GM19372 (cell line): ENCODE measurements at regions not wholly inside any gene's neighbourhood (a gene's known extent, or its start where the extent isn't known, plus 50 kb on each side); places are given as distances from the start of the nearest gene placed in this dataset.

Experiments
- ATAC-seq: cut with Tn5 transposase; IDR thresholded peaks from one replicate; pipeline ENCODE4 v1.9.1; 2021; ENCODE audit warnings: mild to moderate bottlenecking, low read depth, moderate library complexity; ENCODE audit not compliant: unreplicated experiment

DNA sequence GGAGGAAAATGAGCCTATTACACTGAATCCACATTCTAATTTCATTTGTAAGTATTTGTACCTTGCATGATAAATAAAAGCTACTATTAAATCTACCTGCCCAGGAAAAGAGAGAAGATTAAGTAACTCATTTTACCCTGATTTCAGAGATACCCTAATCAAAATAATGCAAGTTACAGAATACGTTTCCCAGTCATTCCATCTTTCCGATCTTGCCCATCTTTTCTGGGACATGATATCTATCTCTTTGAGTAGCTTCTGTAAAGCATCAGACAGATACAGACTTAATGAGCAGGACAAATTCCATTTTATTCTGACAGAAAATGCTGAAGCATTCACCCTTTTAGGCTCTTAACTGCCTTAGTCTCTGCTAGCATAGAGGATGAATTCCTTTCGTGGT, 56.6 kb downstream of the SPRY2 start:
- no peak for ATAC-seq

DNA sequence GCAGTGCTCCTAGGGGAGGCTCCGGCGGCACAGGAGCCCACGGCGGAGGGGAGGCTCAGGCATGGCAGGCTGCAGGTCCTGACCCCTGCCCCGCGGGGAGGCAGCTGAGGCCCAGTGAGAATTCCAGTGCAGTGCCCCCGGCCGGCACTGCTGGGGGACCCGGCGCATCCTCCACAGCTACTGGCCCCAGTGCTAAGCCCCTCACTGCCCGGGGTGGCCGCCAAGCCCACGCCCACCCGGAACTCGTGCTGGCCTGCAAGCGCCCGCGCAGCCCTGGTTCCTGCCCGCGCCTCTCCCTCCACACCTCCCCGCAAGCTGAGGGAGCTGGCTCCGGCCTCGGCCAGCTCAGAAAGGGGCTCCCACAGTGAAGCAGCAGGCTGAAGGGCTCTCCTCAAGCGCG, 62.2 kb downstream of the SPRY2 start:
- no peak for ATAC-seq

DNA sequence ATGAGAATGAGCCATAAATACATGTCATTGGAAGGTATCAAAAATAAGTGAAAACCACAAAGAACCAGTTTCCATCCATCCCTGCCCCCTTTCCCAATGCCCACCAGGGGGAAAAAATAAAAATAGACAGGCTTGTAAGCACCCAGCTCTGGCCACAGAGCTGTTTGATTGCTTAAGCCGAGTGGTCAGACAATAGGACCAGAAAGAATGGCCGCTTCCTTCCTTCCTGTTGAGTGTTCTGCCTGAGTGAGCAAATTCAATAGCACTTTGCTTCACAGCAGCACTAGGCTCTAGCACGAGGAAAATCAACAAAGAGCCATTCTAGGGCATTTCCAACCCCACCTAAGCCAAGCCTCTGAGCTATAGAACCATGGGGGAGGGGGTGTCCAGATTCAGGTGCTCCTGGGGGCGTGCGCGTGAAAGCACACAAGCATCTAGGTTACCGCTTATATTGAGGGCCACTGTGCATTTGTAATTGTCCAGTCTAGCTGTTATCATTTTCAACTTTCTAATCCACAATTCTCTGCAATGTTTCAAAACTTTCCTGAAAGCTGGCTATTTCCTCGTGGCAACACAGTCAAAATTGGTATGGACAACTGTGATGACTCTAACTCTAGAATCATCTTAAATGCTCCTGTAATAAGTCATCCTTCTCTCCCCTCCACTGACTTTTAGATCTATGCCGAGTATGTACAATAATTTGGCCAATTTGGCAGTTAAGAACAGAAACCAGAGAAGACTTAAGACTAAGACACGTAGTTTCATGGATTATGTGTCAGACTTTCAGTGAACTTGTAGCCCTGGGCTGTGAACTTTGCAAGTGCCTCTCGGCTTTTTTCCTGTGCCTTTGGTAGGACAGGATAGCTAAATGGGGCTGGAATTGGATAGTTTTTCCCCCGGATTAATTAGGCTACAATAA, 64.3 kb downstream of the SPRY2 start:
- ATAC-seq, result no peak

DNA sequence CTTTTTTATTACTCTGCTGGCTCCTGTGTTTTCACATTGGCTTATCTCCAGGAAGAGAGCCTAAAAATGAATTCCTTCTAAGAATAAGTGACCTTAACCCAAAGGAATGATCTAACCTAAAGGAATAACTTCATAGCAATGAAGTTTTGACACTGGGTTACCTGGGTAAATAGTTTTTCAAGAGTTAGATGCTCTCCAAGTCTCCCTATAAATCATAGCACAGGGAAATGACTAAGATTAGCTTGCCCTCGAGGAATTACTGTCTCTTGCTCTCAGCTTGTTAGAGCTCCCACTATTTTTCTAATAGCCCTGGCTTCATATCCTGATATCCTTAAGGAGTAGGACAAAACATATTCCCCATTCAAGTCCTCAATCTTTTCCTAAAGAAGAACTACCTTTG, 66.3 kb downstream of the SPRY2 start:
- ATAC-seq, result no peak

DNA sequence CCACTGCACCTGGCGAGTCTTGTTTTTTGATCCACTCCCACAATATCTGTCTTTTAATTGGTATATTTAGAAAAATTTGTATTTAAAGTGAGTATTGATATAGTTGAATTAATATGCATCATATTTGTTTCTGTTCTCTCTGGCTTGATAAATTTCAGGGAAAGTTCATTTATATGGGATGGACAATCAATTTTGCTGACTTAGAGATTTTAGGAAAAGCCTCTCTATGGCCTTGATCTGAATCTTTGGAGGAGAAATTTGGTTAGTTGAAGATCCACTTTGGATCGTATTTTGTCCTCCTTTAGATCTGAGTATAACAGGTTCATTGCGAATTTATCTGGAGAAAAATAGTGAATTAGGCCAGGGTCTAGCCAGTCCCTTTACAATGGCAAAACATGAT, 67.2 kb downstream of the SPRY2 start:
- no peak for ATAC-seq

DNA sequence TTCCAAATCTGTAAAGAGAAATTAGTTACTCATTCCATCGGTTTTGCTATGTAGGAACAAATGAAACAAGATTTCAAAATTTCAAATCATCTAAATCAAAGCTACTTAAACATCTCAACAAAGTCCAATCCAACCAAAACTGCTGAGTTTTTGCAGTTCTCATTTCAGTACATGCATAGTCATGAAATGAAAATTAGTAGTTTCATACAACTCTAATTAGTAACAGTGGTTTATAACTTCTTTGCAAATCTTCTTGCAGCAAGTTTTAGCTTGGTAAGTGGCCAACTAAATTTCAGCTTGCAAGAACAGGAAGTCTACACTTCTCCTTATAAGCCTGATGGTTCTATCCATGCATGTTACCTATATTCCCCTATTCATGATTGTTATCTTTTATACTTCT, 75.6 kb downstream of the SPRY2 start:
- ATAC-seq, result no peak

DNA sequence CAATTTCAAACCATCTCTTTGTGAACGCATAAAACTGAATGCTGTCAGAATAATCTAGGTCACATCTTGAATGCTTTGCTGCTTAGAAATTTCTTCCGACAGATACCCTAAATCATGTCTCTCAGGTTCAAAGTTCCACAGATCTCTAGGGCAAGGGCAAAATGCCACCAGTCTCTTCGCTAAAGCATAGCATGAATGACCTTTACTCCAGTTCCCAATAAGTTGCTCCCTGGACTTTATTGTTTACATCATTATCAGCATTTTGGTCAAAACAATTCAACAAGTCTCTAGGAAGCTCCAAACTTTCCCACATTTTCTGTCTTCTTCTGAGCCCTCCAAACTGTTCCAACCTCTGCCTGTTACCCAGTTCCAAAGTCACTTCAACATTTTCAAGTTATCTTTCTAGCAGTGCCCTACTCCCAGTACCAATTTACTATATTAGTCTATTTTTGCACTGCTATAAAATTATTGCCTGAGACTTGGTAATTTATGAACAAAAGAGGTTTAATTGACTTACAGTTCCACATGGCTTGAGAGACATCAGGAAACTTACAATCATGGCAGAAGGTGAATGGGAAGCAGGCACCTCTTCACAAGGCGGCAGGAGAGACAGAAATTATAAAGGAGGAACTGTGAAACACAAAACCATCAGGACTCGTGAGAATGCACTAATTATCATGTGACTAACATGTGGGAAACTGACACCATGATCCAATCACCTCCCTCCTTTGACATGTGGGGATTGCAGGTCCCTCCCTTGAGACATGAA, 77.0 kb downstream of the SPRY2 start:
- ATAC-seq, result no peak

DNA sequence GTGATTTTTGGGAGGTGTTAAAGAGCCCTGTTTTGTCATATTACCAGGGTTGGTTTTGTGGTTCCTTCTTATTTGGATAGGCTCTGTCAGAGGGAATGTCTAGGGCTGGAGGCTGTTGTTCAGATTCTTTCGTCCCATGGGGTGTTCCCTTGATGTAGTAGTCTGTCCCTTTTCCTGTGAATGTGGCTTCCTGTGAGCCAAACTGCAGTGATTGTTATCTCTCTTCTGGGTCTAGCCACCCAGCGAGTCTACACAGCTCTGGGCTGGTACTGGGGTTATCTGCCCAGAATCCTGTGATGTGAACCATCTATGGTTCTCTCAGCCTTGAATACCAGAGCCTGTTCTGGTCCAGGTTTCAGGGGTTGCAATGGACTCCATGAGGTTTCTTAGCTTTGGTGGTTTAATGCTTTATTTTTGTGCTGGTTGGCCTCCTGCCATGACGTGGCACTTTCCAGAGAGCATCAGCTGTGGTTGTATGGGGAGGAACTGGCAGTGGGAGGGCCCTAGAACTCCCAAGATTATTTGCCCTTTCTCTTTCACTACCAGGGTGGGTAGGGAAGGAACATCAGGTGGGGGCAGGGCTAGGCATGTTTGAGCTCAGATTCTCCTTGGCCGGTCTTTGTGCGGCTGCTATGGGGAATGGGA, 78.8 kb downstream of the SPRY2 start:
- no peak for ATAC-seq

DNA sequence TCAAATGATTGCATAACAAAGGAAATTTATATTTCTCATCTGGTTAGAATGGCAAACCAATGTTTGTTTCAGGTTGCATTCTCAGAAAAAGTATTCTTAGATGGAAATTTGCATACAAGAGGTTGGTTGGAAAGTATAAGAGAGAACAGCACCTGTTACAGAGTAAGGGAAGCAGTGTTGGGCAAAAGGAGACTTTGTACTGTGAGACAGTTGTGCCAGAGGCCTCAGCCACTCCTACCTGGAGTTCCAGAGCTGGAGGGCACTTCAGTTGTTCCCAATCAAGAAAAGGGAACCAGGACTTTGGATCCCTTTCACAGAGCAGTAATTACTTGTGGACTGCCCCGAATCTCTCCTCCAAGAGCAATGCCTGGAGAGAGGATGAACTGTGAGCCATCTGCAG, 81.8 kb downstream of the SPRY2 start:
- peak; percentile 74 for ATAC-seq

DNA sequence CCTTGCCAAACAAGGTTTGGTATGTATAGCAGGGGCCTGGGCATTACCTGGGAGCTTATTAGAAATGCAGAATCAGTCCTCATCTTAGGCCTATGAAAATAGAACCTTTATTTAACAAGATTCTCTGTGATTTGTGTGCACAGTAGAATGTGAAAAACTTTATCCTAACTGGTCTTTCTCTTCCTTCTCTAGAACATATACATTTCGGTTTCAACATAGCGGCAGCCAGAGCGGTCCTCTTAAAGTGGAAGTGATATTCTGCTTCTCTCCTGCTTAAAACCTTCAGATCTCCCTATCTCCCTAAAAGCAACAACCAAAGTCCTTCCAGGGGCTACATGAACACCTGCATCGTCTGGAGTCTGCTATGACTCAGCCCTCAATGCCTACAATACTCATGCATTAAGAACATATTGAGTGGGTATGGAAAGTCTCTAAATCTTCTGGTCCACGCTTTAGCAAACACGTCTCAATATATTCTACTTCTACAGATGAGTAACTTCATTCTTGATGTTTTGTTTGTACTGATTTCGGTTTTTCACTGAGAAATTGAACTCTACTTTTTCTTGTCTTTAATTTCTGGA, 84.5 kb downstream of the SPRY2 start:
- ATAC-seq, result peak; percentile 68

DNA sequence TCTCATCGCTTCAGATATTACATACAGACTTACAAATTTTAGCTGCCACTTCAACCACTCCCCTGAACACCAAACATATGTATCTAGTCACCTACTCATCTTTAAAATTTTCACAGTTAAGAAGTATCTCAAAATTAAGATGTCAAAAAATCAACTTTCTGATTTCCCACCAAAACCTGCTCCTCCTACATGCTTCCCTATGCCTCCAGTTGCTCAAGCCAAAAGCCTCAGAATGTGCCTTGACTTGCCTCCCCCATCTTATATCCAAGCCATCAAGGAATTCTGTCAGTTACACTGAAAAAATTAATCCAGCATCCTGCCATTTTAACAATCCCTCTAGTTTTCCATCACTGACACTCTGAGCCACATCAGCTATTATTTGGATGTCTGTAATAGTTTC, 85.0 kb downstream of the SPRY2 start:
- ATAC-seq, result no peak

DNA sequence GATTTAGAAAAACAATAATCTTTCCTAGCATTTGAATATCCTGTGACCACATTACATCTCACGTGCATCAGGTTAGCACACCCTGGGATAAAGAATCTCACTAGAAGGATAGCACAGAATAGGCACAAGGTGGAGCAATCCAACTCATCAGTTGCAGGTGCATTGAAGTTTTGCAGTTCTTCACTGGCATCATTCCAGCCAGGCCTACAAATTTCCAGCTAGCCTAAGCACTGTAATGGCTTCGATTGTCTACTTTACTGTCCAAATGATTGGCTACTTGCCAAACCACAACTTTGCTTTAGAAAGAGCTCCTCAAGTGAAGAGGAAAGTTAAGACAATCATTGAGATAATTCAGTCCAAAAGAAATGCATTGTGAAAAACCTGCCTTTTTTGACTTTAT, 89.5 kb downstream of the SPRY2 start:
- no peak for ATAC-seq

DNA sequence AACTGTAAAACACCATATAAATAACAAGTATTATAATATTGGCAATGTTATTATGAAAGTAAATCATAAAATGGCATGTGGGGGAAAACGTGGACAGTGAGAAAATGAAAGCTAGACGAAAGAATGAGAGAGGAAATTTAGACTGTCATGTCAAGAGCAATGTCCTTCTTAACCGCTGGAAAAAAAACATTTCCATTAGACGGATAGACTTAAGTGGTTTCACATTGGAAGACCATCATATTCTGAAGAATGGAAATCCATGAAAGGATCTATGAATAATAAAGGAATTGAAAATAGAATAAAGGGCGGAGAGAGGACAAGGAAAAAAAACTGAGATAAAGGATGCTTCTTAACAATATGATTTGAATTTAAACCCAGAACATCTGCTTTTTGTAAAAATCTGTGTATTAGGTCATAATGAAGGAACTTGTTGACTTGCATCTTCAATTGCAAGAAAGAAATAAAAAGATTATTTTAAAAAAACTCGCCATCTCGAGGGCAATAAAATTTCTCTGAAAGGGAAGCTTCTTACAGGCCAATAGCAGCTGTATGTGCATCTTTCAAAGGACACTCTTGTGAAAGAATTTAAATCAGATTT, 90.6 kb downstream of the SPRY2 start:
- no peak for ATAC-seq

DNA sequence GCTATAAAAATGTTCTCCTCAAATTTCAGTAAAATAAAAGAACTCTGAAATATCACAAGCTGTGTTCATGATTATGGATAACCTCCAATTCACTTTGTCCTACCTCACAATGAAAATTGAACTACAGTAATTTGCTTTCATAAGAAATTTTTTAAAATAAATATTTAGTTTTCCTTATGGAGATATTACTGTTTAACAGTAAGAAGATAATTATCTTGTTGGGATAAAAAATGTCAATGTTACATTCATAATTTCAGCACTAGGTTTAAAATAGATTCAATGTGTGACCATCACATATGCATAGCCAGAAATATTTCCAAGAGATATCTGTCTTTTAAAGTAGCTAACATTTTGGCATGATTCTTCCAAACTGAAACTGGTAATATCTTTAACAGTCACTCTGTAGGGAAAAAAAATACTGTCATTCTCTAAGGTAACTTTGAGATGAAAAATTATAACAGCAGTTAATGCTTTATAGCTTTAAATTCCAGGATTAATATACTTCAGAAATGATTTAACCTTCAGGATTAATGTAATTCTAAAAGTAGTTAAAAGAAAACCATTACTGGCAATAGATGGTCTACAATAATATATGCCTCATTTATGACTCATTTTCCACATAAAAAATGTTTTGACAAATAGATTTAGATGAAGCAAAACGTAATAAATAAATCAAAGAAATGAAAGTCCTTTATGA, 91.3 kb downstream of the SPRY2 start:
- no peak for ATAC-seq

DNA sequence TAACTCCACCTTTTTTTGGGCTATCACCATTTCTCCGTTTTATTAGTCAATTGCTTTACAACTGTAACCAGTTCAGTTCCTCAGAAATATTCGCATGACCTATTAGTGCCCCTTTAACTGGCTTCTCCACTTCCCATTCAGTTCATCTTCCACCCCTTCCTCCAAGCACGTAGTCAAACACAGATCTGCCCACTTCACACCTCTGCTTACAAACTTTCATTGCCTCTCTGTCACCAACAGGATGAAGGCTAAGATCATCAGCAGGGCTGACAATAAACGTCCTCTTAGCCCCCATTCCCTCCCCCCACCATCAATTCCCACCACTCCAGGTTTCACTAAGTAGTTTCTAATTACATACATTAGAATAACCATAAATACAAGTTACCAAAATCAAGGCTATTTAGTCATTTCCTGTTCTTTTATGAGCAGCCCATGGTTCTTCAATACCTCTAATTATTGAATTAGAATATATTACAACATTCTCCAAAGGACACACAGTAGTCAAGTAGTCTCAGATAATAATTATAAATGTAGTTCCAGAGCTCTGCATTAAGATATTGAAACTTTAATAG, 95.7 kb downstream of the SPRY2 start:
- ATAC-seq, result no peak

DNA sequence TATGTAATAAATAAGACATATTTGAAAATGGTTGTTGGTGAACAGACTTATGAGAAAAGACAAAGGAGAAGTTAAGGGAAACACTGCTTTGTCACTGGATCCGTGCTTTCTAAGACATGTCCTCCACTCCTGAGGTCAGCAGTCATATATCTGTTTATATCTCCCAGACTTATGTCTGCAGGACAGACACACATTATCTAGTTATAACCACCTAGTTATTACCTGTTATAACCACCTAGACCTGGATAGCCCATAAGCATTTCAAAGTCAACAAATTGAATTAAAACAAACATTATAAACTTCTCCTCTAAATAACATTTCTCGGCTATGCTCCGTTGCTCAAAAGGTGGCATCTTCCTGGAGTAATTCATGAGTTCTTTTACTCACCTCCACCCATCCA, 96.4 kb downstream of the SPRY2 start:
- ATAC-seq, result no peak

DNA sequence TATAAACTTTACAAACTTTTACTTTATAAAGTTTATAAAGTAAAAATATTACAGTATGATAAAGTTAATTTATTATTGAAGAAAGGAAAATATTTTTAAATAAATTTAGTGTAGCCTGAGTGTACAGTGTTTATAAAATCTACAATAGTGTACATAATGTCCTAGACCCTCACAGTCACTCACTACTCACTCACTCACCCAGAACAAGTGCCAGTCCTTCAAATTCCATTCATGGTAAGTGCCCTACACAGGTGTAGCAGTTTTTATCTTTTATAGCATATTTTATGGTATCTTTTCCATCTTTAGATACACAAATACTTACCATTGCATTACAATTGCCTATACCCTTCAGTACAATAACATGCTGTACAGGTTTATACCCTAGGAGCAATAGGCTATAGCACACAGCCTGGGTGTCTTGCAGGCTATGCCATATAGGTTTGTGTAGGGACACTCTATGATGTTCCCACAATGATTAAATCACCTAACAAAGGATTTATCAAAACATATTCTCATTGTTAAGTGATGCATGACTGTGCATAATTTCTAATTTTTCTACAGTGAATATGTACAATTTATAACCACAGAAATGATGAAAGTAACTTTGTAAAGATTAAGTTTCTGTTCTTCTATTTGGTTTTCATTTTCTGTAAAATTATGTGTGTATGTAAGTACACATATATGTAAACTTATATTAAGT, 98.0 kb downstream of the SPRY2 start:
- ATAC-seq, result no peak

DNA sequence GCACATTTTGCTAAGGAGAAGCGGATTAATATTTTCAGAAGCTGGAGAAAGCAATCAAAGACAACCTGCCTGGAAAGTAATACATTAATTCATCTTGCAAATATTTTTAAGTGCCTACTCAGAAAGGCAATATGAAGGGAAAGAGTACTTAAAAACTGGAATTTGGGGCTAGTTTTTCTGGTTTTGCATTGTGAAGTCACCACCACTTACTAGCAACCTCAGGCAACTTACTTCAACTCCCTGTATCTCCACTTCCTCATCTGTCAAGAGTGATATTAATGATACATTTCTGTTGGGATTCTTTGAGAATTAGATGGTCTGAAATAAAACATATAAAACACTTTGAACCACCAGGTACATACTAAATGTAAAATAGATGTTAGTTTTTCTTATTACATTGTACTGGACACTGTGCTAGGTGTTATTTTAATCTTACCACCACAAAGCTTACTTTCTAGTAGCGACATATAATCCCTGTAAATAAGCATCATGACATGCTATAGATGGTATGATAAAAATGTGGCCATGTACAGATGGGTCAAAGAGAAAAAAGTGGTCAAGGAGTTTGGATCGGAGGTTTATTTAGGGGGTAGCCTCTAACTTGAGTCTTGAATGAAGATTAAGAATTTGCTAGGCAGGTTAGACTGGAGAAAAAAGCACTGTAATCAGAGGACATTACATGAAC, 101.2 kb downstream of the SPRY2 start:
- ATAC-seq, result no peak

DNA sequence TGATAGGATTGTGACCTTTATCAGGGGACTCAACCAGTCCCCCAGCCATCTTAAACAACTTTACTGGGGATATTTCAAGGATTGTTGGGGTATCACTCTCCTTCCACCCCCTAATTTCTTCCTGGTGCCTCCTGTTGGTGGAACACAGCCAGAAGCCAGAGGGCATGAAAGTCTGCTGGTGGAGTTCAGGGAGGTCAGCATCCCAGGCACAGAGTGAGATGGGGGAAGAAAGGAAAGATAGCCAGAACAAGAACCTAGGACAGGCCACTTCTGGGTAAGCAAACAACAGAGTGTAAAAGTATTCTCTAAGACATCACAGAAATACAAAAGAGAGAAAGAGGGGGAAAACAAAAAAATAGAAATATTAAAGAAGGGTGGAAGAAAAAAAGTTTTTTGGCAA, 101.8 kb downstream of the SPRY2 start:
- no peak for ATAC-seq
